Panc1 (cell line): ENCODE measurements at regions not wholly inside any gene's neighbourhood (a gene's known extent, or its start where the extent isn't known, plus 50 kb on each side); places are given as distances from the start of the nearest gene placed in this dataset.

Experiments
- POLR2AphosphoS5 ChIP-seq: IDR thresholded peaks from 2 replicates; pipeline ENCODE4 v1.6.1; 2012; ENCODE audit warnings: mild to moderate bottlenecking, low read depth, low read length, moderate library complexity
- SIN3A ChIP-seq: IDR thresholded peaks from 2 replicates; pipeline ENCODE4 v1.6.1; 2012; ENCODE audit warnings: low read depth, mild to moderate bottlenecking, low read length, moderate library complexity, borderline replicate concordance; ENCODE audit not compliant: insufficient read depth
- TF ChIP-seq, protein P1 (sequence below): fragments of 450-650 bp; IDR thresholded peaks from 2 replicates; pipeline ENCODE4 v1.5.1; 2017; ENCODE audit warnings: mild to moderate bottlenecking
- TF ChIP-seq, protein P2 (sequence below), 2 experiments: IDR thresholded peaks; 2 replicates each; pipeline ENCODE4 v1.6.1; 2011 to 2012; ENCODE audit warnings: low read depth in 2 of 2, control low read depth in 1 of 2, low read length in 1 of 2, mild to moderate bottlenecking in 1 of 2, moderate library complexity in 1 of 2; ENCODE audit not compliant: insufficient read depth in 1 of 2

DNA sequence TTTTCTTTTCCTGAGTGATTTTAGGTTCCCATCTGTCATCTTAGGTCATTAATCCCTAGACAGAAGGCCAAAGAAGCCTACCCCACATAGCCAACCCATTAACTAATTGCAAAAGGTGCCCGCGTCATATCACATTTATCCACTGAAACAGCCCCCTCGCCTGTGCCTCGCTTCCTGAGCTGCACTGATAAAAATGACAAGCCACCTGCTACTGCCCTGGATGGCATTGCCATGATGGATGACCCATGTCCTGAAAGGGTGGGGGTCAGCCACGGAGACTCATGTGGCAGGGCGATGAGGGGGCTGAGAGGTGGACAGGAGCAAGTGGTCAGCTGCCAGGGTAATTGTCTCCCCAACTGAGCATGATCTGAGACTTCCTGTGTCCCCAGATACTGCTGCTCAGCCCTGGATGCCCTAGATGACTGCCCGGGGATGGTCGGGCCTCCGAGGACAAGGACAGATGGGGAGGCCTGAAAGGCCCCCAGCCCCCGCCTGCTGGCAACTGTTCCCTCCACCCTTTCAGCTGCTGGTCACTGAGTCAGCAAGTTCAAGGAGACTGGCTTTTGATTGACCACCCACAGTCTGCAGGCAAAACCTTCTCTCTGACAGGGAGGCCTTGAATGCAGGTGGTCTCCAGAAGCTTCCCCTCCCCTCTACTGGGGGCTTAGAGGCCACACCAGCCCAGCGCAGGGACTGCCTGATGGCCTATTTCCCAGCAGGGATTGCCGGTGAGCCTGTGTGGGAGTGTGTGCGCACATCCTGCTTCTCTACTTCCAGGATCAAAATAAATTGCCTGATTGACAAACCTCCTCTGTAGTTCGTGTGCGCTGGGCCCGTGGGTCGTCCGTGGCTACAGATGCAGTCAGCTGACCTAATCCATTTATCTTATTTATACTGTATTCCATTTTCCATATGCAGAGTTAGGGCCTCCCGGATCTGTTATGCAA, 496.3 kb downstream of the BCOR start:
- TF ChIP-seq, protein P1, sequence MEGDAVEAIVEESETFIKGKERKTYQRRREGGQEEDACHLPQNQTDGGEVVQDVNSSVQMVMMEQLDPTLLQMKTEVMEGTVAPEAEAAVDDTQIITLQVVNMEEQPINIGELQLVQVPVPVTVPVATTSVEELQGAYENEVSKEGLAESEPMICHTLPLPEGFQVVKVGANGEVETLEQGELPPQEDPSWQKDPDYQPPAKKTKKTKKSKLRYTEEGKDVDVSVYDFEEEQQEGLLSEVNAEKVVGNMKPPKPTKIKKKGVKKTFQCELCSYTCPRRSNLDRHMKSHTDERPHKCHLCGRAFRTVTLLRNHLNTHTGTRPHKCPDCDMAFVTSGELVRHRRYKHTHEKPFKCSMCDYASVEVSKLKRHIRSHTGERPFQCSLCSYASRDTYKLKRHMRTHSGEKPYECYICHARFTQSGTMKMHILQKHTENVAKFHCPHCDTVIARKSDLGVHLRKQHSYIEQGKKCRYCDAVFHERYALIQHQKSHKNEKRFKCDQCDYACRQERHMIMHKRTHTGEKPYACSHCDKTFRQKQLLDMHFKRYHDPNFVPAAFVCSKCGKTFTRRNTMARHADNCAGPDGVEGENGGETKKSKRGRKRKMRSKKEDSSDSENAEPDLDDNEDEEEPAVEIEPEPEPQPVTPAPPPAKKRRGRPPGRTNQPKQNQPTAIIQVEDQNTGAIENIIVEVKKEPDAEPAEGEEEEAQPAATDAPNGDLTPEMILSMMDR, result no peak
- no peak for TF ChIP-seq SIN3A
- TF ChIP-seq, protein P2, sequence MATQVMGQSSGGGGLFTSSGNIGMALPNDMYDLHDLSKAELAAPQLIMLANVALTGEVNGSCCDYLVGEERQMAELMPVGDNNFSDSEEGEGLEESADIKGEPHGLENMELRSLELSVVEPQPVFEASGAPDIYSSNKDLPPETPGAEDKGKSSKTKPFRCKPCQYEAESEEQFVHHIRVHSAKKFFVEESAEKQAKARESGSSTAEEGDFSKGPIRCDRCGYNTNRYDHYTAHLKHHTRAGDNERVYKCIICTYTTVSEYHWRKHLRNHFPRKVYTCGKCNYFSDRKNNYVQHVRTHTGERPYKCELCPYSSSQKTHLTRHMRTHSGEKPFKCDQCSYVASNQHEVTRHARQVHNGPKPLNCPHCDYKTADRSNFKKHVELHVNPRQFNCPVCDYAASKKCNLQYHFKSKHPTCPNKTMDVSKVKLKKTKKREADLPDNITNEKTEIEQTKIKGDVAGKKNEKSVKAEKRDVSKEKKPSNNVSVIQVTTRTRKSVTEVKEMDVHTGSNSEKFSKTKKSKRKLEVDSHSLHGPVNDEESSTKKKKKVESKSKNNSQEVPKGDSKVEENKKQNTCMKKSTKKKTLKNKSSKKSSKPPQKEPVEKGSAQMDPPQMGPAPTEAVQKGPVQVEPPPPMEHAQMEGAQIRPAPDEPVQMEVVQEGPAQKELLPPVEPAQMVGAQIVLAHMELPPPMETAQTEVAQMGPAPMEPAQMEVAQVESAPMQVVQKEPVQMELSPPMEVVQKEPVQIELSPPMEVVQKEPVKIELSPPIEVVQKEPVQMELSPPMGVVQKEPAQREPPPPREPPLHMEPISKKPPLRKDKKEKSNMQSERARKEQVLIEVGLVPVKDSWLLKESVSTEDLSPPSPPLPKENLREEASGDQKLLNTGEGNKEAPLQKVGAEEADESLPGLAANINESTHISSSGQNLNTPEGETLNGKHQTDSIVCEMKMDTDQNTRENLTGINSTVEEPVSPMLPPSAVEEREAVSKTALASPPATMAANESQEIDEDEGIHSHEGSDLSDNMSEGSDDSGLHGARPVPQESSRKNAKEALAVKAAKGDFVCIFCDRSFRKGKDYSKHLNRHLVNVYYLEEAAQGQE (IDR thresholded peaks at IDR 0.05; ENCODE audit: insufficient read depth in 1 of 2, low read depth in 2 of 2, low read length in 1 of 2), result no peak
- TF ChIP-seq POLR2AphosphoS5, result no peak
